ENCODE measurements at regions not wholly inside any gene's neighbourhood (a gene's known extent, or its start where the extent isn't known, plus 50 kb on each side); places are given as distances from the start of the nearest gene placed in this dataset.

DNA sequence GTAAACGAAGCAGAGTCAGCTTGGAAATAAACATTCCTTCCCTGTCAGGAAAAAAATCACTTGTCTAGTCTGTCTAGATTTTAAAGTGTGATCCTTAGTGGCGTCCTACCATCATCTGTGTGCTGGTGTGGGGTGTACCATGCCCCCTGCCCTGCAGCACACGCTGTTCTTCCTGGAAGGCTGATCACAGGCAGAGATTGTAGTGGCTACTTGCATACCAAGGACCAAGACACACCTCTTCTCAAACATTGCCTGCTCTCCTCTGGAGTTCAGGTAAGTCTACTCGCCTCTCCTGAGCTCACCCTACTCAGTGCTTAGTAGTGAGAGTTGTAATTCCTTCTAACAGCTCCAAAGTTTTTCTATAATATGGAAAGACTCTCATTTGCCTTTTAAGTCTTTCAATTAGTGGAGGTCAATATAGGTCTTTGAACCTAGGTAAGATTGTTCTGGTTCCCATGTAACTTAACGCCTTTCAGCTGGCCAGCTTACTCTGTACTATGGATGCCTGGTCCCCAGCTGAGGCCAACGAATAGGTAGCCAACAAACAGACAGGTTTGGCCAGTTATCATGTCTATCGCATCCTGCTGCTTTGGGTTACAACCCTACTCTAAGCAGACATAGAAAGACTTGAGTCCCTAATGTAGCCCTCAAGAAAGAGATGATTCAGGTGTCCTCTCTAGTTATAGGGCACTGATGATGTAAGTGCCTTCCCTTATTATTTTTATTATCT, 55.4 kb downstream of the XCL1 start:
- DNase-seq: no peak

DNA sequence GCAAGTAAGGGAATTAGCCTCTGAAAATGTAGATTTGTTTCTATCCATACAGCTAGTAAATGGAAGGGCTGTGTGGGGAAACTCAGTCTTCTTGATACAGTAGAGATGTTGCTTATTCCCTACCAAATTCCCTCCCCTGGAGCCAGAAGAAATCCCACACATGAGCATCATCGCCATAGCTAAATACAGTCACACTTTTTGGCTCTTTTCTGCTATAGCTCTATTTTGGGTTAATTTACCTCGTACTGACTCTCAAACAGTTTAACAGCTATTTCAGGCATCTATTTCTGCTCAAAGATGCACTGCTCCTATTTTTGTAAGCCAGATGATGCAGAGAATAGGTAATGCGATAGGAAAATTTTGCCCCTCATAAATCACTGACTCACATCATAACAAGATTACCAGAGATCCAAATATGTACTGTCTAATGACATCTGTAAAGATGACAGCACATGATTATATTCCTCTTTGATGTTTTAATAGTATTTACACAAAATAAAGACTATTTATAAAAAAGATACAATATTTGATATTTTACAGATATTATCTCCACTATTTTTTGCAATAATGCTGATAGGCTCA, 58.6 kb downstream of the XCL1 start:
- DNase-seq: no peak

- DNase-seq: no peak
These were observed 59.8 kb downstream of the XCL1 start for GRCh38 chr1:168636200-168636599.

DNA sequence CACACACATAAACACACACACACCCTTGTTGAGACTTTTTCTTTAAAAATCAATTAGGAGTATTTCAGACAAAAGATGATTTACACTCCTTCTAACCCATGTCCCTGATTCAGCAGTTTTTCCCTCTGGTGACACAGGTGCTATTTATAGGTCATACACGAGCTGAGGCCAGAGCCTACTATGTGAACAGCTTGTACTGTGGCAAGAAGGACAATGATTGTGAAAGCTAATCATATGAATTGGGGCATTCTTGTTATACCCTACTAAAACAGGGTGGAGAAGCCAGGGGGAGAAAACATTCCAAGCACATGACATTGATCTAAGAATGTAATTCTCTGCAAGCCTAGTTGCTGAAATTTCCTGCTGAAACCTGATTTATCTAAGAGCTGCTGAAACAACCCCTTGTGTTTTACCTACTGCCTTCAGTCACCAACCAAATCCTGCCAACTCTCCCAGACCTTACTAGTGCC, 60.3 kb downstream of the XCL1 start:
- no peak for DNase-seq

- peak; percentile 28 for DNase-seq
These were observed 61.1 kb downstream of the XCL1 start for GRCh38 chr1:168637350-168637991.

- no peak for DNase-seq
These were observed 62.5 kb downstream of the XCL1 start for GRCh38 chr1:168638884-168639283.

GRCh38 chr1:168640182-168640581, 63.8 kb downstream of the XCL1 start:
- no peak for DNase-seq

- DNase-seq: no peak
These were observed 64.4 kb downstream of the XCL1 start for GRCh38 chr1:168640836-168641235.

GRCh38 chr1:168643152-168643551, 66.7 kb downstream of the XCL1 start:
- no peak for DNase-seq
